K562 (cell line): ENCODE measurements at regions not wholly inside any gene's neighbourhood (a gene's known extent, or its start where the extent isn't known, plus 50 kb on each side); places are given as distances from the start of the nearest gene placed in this dataset.

Experiments used
- BRD4 ChIP-seq: fragments of 200-600 bp; sonication (generic); IDR thresholded peaks from 2 replicates; pipeline ENCODE4 v1.6.1; 2017; ENCODE audit warnings: inconsistent platforms
- CREM ChIP-seq: IDR thresholded peaks from 2 replicates; pipeline ENCODE4 v1.6.1; 2014; ENCODE audit warnings: antibody characterized with exemption, low read depth
- DPF2 ChIP-seq: fragments of 450-650 bp; IDR thresholded peaks from 2 replicates; pipeline ENCODE4 v1.6.1; 2016
- FOXM1 ChIP-seq, 2 experiments: fragments of 450-650 bp in 1 of 2; sonication (generic) in 1 of 2; formaldehyde crosslinking in 1 of 2; IDR thresholded peaks; 2 replicates each; pipeline versions ENCODE4 v1.6.1 to v1.9.0; 2017 to 2022; ENCODE audit warnings: low read depth in 2 of 2, mild to moderate bottlenecking in 2 of 2, missing genetic modification reagents in 1 of 2, moderate library complexity in 1 of 2
- MYC ChIP-seq, 2 experiments: fragments of 250-450 bp in 1 of 2; sonication (Bioruptor Pico) in 1 of 2; IDR thresholded peaks; 2 replicates each; pipeline versions ENCODE4 v1.5.1 to v1.6.1; 2012 to 2021; ENCODE audit warnings: low read depth in 2 of 2, borderline replicate concordance in 1 of 2, improper control_type of control experiment in 1 of 2, low read length in 1 of 2, mild to moderate bottlenecking in 1 of 2, moderate library complexity in 1 of 2
- NUFIP1 ChIP-seq: fragments of 450-650 bp; IDR thresholded peaks from 2 replicates; pipeline ENCODE4 v1.6.1; 2018; ENCODE audit not compliant: partially characterized antibody
- TCF3 ChIP-seq: sonication (generic); formaldehyde crosslinking; IDR thresholded peaks from 2 replicates; pipeline ENCODE4 v1.4.0; 2020; ENCODE audit warnings: mild to moderate bottlenecking, missing genetic modification reagents
- TEAD1 ChIP-seq, 2 experiments: fragments of 450-650 bp in 1 of 2; sonication (generic) in 1 of 2; formaldehyde crosslinking; IDR thresholded peaks; 2 replicates each; pipeline versions ENCODE4 v1.4.0 to v1.8.0; 2020 to 2022; ENCODE audit warnings: mild to moderate bottlenecking in 2 of 2, missing genetic modification reagents in 1 of 2
- ZNF12 ChIP-seq: sonication (generic); formaldehyde crosslinking; IDR thresholded peaks from 2 replicates; pipeline ENCODE4 v1.4.0; 2020; ENCODE audit warnings: mild to moderate bottlenecking, missing genetic modification reagents
- ZNF589 ChIP-seq: fragments of 200-800 bp; sonication (Bioruptor generic); IDR thresholded peaks from 2 replicates; pipeline ENCODE4 v1.6.1; 2016; ENCODE audit warnings: low read depth, missing genetic modification characterization, missing compliant biosample characterization
- ZNF830 ChIP-seq: fragments of 250-450 bp; sonication (Bioruptor Pico); IDR thresholded peaks from 2 replicates; pipeline ENCODE4 v1.5.0; 2021; ENCODE audit warnings: mild to moderate bottlenecking
- TF ChIP-seq, protein P1 (sequence below): fragments of 200-800 bp; sonication (Bioruptor generic); IDR thresholded peaks from 2 replicates; pipeline ENCODE4 v1.6.1; 2016; ENCODE audit warnings: missing genetic modification characterization, missing compliant biosample characterization
- TF ChIP-seq, protein P2 (sequence below): IDR thresholded peaks from 2 replicates; pipeline ENCODE4 v1.6.1; 2016; ENCODE audit warnings: missing genetic modification characterization, missing compliant biosample characterization
- TF ChIP-seq, protein P3 (sequence below): sonication (generic); formaldehyde crosslinking; IDR thresholded peaks from 2 replicates; pipeline ENCODE4 v1.9.0; 2022; ENCODE audit warnings: mild to moderate bottlenecking, missing genetic modification reagents

DNA sequence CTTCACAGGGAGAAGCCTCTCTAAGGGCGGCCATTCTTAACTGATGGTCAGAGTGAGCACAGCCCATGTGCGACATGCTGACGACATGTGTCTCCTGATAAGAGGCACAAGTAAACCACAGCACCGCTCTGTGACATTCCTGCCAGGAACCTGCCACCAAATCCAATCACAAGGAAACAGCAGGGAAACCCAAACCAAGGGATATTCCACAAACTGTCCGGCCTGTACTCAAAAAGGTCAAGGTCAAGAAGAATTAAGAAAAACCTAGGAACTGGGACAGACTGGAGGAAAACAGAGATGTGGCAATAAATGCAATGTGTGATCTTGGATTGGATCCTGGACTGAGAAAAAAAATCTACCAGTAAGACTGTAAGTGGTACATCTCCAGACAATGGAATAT, 91.9 kb downstream of the SYNE3 start (continued):
- TF ChIP-seq MYC (IDR thresholded peaks at IDR 0.05; ENCODE audit: low read depth, low read length) (peak; percentile 36; the same call in 1 of the 2 replicates), MYC (CRISPR knock-in tag; IDR thresholded peaks at IDR 0.05; ENCODE audit: borderline replicate concordance, low read depth) (no peak), TEAD1 (CRISPR knock-in tag; IDR thresholded peaks at IDR 0.05) (no peak), CREM (peak; percentile 46; the same call in 1 of the 2 replicates), FOXM1 (IDR thresholded peaks at IDR 0.05; ENCODE audit: low read depth) (no peak), FOXM1 (CRISPR knock-in tag; IDR thresholded peaks at IDR 0.05; ENCODE audit: low read depth) (no peak), NUFIP1 (no peak), ZNF589 (no peak), BRD4 (no peak), ZNF830 (CRISPR knock-in tag) (no peak), DPF2 (no peak), ZNF12 (no peak), TCF3 (peak; percentile 38; the same call in 1 of the 2 replicates)
- TF ChIP-seq, protein P1, sequence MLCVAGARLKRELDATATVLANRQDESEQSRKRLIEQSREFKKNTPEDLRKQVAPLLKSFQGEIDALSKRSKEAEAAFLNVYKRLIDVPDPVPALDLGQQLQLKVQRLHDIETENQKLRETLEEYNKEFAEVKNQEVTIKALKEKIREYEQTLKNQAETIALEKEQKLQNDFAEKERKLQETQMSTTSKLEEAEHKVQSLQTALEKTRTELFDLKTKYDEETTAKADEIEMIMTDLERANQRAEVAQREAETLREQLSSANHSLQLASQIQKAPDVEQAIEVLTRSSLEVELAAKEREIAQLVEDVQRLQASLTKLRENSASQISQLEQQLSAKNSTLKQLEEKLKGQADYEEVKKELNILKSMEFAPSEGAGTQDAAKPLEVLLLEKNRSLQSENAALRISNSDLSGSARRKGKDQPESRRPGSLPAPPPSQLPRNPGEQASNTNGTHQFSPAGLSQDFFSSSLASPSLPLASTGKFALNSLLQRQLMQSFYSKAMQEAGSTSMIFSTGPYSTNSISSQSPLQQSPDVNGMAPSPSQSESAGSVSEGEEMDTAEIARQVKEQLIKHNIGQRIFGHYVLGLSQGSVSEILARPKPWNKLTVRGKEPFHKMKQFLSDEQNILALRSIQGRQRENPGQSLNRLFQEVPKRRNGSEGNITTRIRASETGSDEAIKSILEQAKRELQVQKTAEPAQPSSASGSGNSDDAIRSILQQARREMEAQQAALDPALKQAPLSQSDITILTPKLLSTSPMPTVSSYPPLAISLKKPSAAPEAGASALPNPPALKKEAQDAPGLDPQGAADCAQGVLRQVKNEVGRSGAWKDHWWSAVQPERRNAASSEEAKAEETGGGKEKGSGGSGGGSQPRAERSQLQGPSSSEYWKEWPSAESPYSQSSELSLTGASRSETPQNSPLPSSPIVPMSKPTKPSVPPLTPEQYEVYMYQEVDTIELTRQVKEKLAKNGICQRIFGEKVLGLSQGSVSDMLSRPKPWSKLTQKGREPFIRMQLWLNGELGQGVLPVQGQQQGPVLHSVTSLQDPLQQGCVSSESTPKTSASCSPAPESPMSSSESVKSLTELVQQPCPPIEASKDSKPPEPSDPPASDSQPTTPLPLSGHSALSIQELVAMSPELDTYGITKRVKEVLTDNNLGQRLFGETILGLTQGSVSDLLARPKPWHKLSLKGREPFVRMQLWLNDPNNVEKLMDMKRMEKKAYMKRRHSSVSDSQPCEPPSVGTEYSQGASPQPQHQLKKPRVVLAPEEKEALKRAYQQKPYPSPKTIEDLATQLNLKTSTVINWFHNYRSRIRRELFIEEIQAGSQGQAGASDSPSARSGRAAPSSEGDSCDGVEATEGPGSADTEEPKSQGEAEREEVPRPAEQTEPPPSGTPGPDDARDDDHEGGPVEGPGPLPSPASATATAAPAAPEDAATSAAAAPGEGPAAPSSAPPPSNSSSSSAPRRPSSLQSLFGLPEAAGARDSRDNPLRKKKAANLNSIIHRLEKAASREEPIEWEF (CRISPR knock-in tag), result no peak
- TF ChIP-seq, protein P2, sequence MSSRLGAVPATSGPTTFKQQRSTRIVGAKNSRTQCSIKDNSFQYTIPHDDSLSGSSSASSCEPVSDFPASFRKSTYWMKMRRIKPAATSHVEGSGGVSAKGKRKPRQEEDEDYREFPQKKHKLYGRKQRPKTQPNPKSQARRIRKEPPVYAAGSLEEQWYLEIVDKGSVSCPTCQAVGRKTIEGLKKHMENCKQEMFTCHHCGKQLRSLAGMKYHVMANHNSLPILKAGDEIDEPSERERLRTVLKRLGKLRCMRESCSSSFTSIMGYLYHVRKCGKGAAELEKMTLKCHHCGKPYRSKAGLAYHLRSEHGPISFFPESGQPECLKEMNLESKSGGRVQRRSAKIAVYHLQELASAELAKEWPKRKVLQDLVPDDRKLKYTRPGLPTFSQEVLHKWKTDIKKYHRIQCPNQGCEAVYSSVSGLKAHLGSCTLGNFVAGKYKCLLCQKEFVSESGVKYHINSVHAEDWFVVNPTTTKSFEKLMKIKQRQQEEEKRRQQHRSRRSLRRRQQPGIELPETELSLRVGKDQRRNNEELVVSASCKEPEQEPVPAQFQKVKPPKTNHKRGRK (tag), result no peak
- TF ChIP-seq, protein P3, sequence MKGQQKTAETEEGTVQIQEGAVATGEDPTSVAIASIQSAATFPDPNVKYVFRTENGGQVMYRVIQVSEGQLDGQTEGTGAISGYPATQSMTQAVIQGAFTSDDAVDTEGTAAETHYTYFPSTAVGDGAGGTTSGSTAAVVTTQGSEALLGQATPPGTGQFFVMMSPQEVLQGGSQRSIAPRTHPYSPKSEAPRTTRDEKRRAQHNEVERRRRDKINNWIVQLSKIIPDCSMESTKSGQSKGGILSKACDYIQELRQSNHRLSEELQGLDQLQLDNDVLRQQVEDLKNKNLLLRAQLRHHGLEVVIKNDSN (CRISPR knock-in tag), result no peak
- TF ChIP-seq, all 486 proteins: peak for 7
